ENCODE measurements at regions not wholly inside any gene's neighbourhood (a gene's known extent, or its start where the extent isn't known, plus 50 kb on each side); places are given as distances from the start of the nearest gene placed in this dataset.

DNA sequence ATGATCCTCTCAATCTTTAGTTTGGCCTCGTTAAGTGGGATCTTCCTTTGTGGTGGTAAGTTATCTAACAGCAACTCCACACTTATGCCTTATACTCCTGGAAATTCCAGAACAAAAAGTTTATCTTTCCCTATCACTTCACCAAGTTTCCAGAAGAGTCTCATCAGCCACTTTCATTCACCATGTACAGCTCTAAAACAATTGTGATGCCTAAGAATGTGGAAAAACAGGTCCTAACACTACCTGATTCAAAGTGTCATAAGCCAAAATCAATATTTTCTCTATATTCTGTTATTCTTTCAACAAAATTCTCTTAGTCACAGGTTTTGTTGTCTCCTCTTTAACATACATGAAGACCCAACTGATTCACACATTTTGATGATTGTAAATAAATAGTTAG, 342.4 kb upstream of the TYRP1 start:
- TF ChIP-seq REST (IDR thresholded peaks at IDR 0.05; ENCODE audit: insufficient read depth in 1 of 2, low read depth in 2 of 2, low read length in 2 of 2), result no peak
- TF ChIP-seq POLR2AphosphoS5 (IDR thresholded peaks at IDR 0.05; ENCODE audit: low read depth, low read length), result no peak
- TF ChIP-seq TAF1 (IDR thresholded peaks at IDR 0.05; ENCODE audit: borderline replicate concordance, insufficient read depth, low read length), result no peak
- no peak for TF ChIP-seq FOXP2 (optimal IDR thresholded peaks at IDR 0.05; ENCODE audit: borderline replicate concordance, extremely low read depth, extremely low read length, insufficient read depth)
- TF ChIP-seq SIN3A (IDR thresholded peaks at IDR 0.05; ENCODE audit: borderline replicate concordance, insufficient read depth, low read length), result no peak

Data from PFSK-1 (cell line).